ENCODE measurements at regions not wholly inside any gene's neighbourhood (a gene's known extent, or its start where the extent isn't known, plus 50 kb on each side); places are given as distances from the start of the nearest gene placed in this dataset.

- no peak for DNase-seq (ENCODE audit: low spot score)
These were observed 257.1 kb downstream of the ADAMTS20 start for GRCh38 chr12:43294916-43295315.

- no peak for DNase-seq (ENCODE audit: low spot score)
These were observed 257.9 kb downstream of the ADAMTS20 start for GRCh38 chr12:43294147-43294546.

- no peak for DNase-seq (ENCODE audit: low spot score)
These were observed 258.6 kb downstream of the ADAMTS20 start for GRCh38 chr12:43293396-43293795.

GRCh38 chr12:43292699-43293098 is 259.3 kb downstream of the ADAMTS20 start:
- DNase-seq (ENCODE audit: low spot score) = no peak

GRCh38 chr12:43291516-43291915 is 260.5 kb downstream of the ADAMTS20 start:
- DNase-seq (ENCODE audit: low spot score) = no peak

GRCh38 chr12:43290836-43291235 is 261.2 kb downstream of the ADAMTS20 start:
- DNase-seq (ENCODE audit: low spot score) = no peak

GRCh38 chr12:43289426-43289801 is 262.6 kb downstream of the ADAMTS20 start:
- no peak for DNase-seq (ENCODE audit: low spot score)

GRCh38 chr12:43288671-43289425 is 263.2 kb downstream of the ADAMTS20 start:
- no peak for DNase-seq (ENCODE audit: low spot score)

- no peak for DNase-seq (ENCODE audit: low spot score)
These were observed 264.2 kb downstream of the ADAMTS20 start for GRCh38 chr12:43287706-43288383.

GRCh38 chr12:43286986-43287385 is 265.0 kb downstream of the ADAMTS20 start:
- no peak for DNase-seq (ENCODE audit: low spot score)

- DNase-seq (ENCODE audit: low spot score) = no peak
These were observed 266.8 kb downstream of the ADAMTS20 start for GRCh38 chr12:43285159-43285598.

- DNase-seq (ENCODE audit: low spot score) = no peak
These were observed 267.4 kb downstream of the ADAMTS20 start for GRCh38 chr12:43284486-43285158.

- DNase-seq (ENCODE audit: low spot score) = no peak
These were observed 268.8 kb downstream of the ADAMTS20 start for GRCh38 chr12:43283206-43283605.

- peak; percentile 45 for DNase-seq (ENCODE audit: low spot score)
These were observed 269.9 kb downstream of the ADAMTS20 start for GRCh38 chr12:43282106-43282505.

- no peak for DNase-seq (ENCODE audit: low spot score)
These were observed 270.4 kb downstream of the ADAMTS20 start for GRCh38 chr12:43281563-43281962.

GRCh38 chr12:43278541-43278832 is 273.5 kb downstream of the ADAMTS20 start:
- DNase-seq (ENCODE audit: low spot score) = no peak

- no peak for DNase-seq (ENCODE audit: low spot score)
These were observed 274.1 kb downstream of the ADAMTS20 start for GRCh38 chr12:43277651-43278540.

GRCh38 chr12:43273467-43273866 is 278.5 kb downstream of the ADAMTS20 start:
- no peak for DNase-seq (ENCODE audit: low spot score)

GRCh38 chr12:43271659-43272058 is 280.3 kb downstream of the ADAMTS20 start:
- DNase-seq (ENCODE audit: low spot score) = no peak

GRCh38 chr12:43267818-43268217 is 284.2 kb downstream of the ADAMTS20 start:
- no peak for DNase-seq (ENCODE audit: low spot score)

- no peak for DNase-seq (ENCODE audit: low spot score)
These were observed 290.3 kb downstream of the ADAMTS20 start for GRCh38 chr12:43261701-43262100.

- DNase-seq (ENCODE audit: low spot score) = no peak
These were observed 296.4 kb downstream of the ADAMTS20 start for GRCh38 chr12:43255522-43256111.

Data from LoVo (cell line).